Esophagus squamous epithelium (tissue), 4 donors: ENCODE measurements at regions not wholly inside any gene's neighbourhood (a gene's known extent, or its start where the extent isn't known, plus 50 kb on each side); places are given as distances from the start of the nearest gene placed in this dataset.

Source experiments
- POLR2A ChIP-seq, 4 donors: fragments of 450-650 bp; IDR thresholded peaks; one replicate each; pipeline ENCODE4 v1.6.1; 2017; ENCODE audit warnings: antibody characterized with exemption in 4 of 4, mild to moderate bottlenecking in 4 of 4, moderate library complexity in 3 of 4
- TF ChIP-seq, protein P1 (sequence below), 6 experiments: fragments of 450-650 bp in 4 of 6; fragments of 200-600 bp in 2 of 6; sonication (generic) in 2 of 6; IDR thresholded peaks; one replicate each; pipeline ENCODE4 v1.5.1; 2016 to 2019; ENCODE audit warnings: antibody characterized with exemption in 6 of 6, mild to moderate bottlenecking in 4 of 6, moderate library complexity in 4 of 6

DNA sequence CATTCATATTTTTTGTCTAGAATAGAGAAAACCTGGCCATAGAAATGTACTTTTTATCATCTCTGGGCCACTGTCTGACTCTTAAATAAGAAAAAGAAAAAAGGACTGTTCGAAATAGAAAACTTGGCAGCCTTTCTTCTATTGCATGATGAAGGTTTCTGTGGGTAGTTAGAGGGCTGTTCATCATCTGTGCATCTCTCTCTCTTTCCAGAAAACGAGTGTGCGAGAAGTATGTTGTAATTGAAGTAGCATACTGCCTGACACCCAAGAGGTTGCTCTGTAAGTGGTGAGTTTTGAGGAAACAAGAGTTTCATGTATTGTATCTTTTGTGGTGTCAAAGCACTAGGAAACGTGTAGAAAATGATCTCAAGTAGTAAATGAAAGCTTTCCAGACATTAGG is 343.2 kb upstream of the TMEM229A start:
- TF ChIP-seq, protein P1, sequence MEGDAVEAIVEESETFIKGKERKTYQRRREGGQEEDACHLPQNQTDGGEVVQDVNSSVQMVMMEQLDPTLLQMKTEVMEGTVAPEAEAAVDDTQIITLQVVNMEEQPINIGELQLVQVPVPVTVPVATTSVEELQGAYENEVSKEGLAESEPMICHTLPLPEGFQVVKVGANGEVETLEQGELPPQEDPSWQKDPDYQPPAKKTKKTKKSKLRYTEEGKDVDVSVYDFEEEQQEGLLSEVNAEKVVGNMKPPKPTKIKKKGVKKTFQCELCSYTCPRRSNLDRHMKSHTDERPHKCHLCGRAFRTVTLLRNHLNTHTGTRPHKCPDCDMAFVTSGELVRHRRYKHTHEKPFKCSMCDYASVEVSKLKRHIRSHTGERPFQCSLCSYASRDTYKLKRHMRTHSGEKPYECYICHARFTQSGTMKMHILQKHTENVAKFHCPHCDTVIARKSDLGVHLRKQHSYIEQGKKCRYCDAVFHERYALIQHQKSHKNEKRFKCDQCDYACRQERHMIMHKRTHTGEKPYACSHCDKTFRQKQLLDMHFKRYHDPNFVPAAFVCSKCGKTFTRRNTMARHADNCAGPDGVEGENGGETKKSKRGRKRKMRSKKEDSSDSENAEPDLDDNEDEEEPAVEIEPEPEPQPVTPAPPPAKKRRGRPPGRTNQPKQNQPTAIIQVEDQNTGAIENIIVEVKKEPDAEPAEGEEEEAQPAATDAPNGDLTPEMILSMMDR (IDR thresholded peaks at IDR 0.05) = no peak
- TF ChIP-seq POLR2A (IDR thresholded peaks at IDR 0.05) = no peak
